ENCODE measurements at regions not wholly inside any gene's neighbourhood (a gene's known extent, or its start where the extent isn't known, plus 50 kb on each side); places are given as distances from the start of the nearest gene placed in this dataset.

DNA sequence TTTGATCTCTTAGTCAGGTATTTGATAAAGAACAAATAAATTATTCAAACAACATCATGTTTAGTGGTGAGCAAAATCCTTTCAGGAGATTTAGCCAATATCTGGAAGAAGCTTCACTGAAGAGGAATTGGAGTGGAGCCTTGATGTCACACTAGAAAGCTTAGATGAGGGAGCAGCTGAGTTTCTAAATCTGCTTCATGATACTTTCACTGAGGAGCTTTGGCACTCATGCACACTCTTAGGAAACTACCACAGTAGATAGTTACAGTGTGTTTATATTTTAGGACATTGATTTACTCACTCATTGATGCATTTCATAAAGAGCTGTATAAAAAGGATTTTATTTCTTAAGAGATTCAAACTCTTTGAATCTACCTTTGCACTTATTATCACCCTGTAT, 366.2 kb upstream of the BTBD3 start (continued):
- TF ChIP-seq, protein P1, sequence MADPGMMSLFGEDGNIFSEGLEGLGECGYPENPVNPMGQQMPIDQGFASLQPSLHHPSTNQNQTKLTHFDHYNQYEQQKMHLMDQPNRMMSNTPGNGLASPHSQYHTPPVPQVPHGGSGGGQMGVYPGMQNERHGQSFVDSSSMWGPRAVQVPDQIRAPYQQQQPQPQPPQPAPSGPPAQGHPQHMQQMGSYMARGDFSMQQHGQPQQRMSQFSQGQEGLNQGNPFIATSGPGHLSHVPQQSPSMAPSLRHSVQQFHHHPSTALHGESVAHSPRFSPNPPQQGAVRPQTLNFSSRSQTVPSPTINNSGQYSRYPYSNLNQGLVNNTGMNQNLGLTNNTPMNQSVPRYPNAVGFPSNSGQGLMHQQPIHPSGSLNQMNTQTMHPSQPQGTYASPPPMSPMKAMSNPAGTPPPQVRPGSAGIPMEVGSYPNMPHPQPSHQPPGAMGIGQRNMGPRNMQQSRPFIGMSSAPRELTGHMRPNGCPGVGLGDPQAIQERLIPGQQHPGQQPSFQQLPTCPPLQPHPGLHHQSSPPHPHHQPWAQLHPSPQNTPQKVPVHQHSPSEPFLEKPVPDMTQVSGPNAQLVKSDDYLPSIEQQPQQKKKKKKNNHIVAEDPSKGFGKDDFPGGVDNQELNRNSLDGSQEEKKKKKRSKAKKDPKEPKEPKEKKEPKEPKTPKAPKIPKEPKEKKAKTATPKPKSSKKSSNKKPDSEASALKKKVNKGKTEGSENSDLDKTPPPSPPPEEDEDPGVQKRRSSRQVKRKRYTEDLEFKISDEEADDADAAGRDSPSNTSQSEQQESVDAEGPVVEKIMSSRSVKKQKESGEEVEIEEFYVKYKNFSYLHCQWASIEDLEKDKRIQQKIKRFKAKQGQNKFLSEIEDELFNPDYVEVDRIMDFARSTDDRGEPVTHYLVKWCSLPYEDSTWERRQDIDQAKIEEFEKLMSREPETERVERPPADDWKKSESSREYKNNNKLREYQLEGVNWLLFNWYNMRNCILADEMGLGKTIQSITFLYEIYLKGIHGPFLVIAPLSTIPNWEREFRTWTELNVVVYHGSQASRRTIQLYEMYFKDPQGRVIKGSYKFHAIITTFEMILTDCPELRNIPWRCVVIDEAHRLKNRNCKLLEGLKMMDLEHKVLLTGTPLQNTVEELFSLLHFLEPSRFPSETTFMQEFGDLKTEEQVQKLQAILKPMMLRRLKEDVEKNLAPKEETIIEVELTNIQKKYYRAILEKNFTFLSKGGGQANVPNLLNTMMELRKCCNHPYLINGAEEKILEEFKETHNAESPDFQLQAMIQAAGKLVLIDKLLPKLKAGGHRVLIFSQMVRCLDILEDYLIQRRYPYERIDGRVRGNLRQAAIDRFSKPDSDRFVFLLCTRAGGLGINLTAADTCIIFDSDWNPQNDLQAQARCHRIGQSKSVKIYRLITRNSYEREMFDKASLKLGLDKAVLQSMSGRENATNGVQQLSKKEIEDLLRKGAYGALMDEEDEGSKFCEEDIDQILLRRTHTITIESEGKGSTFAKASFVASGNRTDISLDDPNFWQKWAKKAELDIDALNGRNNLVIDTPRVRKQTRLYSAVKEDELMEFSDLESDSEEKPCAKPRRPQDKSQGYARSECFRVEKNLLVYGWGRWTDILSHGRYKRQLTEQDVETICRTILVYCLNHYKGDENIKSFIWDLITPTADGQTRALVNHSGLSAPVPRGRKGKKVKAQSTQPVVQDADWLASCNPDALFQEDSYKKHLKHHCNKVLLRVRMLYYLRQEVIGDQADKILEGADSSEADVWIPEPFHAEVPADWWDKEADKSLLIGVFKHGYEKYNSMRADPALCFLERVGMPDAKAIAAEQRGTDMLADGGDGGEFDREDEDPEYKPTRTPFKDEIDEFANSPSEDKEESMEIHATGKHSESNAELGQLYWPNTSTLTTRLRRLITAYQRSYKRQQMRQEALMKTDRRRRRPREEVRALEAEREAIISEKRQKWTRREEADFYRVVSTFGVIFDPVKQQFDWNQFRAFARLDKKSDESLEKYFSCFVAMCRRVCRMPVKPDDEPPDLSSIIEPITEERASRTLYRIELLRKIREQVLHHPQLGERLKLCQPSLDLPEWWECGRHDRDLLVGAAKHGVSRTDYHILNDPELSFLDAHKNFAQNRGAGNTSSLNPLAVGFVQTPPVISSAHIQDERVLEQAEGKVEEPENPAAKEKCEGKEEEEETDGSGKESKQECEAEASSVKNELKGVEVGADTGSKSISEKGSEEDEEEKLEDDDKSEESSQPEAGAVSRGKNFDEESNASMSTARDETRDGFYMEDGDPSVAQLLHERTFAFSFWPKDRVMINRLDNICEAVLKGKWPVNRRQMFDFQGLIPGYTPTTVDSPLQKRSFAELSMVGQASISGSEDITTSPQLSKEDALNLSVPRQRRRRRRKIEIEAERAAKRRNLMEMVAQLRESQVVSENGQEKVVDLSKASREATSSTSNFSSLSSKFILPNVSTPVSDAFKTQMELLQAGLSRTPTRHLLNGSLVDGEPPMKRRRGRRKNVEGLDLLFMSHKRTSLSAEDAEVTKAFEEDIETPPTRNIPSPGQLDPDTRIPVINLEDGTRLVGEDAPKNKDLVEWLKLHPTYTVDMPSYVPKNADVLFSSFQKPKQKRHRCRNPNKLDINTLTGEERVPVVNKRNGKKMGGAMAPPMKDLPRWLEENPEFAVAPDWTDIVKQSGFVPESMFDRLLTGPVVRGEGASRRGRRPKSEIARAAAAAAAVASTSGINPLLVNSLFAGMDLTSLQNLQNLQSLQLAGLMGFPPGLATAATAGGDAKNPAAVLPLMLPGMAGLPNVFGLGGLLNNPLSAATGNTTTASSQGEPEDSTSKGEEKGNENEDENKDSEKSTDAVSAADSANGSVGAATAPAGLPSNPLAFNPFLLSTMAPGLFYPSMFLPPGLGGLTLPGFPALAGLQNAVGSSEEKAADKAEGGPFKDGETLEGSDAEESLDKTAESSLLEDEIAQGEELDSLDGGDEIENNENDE (IDR thresholded peaks at IDR 0.05; ENCODE audit: insufficient replicate concordance, low read length), result no peak
- TF ChIP-seq, protein P2, sequence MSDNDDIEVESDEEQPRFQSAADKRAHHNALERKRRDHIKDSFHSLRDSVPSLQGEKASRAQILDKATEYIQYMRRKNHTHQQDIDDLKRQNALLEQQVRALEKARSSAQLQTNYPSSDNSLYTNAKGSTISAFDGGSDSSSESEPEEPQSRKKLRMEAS (IDR thresholded peaks at IDR 0.05), result no peak
- TF ChIP-seq ZNF274 (IDR thresholded peaks at IDR 0.05; ENCODE audit: borderline replicate concordance, extremely low read depth, low read length) (no peak), POLR2AphosphoS5 (IDR thresholded peaks at IDR 0.05; ENCODE audit: low read depth, low read length) (no peak)

Data from H1 (cell line).